ENCODE measurements at regions not wholly inside any gene's neighbourhood (a gene's known extent, or its start where the extent isn't known, plus 50 kb on each side); places are given as distances from the start of the nearest gene placed in this dataset.
A peak's percentile ranks its signal among the peaks of the same experiment; 100 is the strongest.
"Not testable (repeated sequence)": the region's sequence is repeated elsewhere in the genome, so short reads cannot be mapped to it uniquely, and the experiment has no call there.

DNA sequence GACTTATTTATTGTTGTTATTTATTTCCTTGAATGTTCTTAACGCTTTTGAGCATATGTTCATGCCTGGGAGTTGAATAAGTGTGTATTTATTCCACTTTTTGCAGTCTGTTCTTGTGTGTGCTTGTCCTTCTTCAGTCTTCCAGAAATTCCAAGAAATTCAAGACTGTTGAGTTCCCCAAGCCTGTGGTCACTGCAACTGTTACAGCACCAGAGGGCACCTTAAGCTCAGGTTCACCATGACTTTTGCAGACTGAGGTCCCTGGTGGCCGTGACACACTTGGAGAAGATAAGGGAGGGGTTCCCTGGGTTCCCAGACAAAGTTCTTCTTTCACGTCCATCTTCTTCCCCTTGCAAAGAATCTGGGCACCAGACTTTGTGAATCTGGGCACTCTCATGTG lies 89.6 kb upstream of the POTED start:
- TF ChIP-seq ATF3 (IDR thresholded peaks at IDR 0.05); CTCF (IDR thresholded peaks at IDR 0.05; ENCODE audit: low read depth, low read length, missing input control); EGR1 (IDR thresholded peaks at IDR 0.05; ENCODE audit: low read depth in 2 of 2); JUND (IDR thresholded peaks at IDR 0.05); HNF4G (IDR thresholded peaks at IDR 0.05); RXRA (IDR thresholded peaks at IDR 0.05); YY1 (IDR thresholded peaks at IDR 0.05); GABPA (IDR thresholded peaks at IDR 0.05 in 1 of 2, conservative IDR thresholded peaks at IDR 0.05 in 1 of 2); SP1 (IDR thresholded peaks at IDR 0.05); TAF1 (conservative IDR thresholded peaks at IDR 0.05): not testable (repeated sequence)
- TF ChIP-seq RAD21 (IDR thresholded peaks at IDR 0.05) = peak; percentile 38 to 46
- TF ChIP-seq, protein P1, sequence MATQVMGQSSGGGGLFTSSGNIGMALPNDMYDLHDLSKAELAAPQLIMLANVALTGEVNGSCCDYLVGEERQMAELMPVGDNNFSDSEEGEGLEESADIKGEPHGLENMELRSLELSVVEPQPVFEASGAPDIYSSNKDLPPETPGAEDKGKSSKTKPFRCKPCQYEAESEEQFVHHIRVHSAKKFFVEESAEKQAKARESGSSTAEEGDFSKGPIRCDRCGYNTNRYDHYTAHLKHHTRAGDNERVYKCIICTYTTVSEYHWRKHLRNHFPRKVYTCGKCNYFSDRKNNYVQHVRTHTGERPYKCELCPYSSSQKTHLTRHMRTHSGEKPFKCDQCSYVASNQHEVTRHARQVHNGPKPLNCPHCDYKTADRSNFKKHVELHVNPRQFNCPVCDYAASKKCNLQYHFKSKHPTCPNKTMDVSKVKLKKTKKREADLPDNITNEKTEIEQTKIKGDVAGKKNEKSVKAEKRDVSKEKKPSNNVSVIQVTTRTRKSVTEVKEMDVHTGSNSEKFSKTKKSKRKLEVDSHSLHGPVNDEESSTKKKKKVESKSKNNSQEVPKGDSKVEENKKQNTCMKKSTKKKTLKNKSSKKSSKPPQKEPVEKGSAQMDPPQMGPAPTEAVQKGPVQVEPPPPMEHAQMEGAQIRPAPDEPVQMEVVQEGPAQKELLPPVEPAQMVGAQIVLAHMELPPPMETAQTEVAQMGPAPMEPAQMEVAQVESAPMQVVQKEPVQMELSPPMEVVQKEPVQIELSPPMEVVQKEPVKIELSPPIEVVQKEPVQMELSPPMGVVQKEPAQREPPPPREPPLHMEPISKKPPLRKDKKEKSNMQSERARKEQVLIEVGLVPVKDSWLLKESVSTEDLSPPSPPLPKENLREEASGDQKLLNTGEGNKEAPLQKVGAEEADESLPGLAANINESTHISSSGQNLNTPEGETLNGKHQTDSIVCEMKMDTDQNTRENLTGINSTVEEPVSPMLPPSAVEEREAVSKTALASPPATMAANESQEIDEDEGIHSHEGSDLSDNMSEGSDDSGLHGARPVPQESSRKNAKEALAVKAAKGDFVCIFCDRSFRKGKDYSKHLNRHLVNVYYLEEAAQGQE (IDR thresholded peaks at IDR 0.05) = not testable (repeated sequence)
- TF ChIP-seq, protein P2, sequence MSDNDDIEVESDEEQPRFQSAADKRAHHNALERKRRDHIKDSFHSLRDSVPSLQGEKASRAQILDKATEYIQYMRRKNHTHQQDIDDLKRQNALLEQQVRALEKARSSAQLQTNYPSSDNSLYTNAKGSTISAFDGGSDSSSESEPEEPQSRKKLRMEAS (IDR thresholded peaks at IDR 0.05) = not testable (repeated sequence)

All from liver (tissue), 3 donors.